ENCODE measurements at regions not wholly inside any gene's neighbourhood (a gene's known extent, or its start where the extent isn't known, plus 50 kb on each side); places are given as distances from the start of the nearest gene placed in this dataset.

GRCh38 chr9:82421498-82421897, 432.9 kb downstream of the SPATA31D1 start:
- Histone ChIP-seq H3K9me3 (ENCODE audit: control insufficient read depth, insufficient read depth, low read length) (no peaks in the 10 kb centered on the region), H3K4me2 (ENCODE audit: low read length) (no peak overlapping the region), H3F3A (ENCODE audit: control insufficient read depth, insufficient read depth) (no peaks in the 10 kb centered on the region), H3K27ac (ENCODE audit: low read depth, low read length) (no peak overlapping the region), H3K27me3 (ENCODE audit: control insufficient read depth, low read length) (no peaks in the 10 kb centered on the region), H3K79me2 (ENCODE audit: control insufficient read depth, low read length) (no peaks in the 10 kb centered on the region), H3K4me3 (ENCODE audit: low read length) (no peak overlapping the region), H3K4me1 (ENCODE audit: control insufficient read depth, low read length) (no peaks in the 10 kb centered on the region), H3K9me2 (replicated peaks; ENCODE audit: control insufficient read depth, low read length) (no peaks in the 10 kb centered on the region), H4K20me1 (ENCODE audit: control insufficient read depth, insufficient read depth, low read depth, low read length) (no peaks in the 10 kb centered on the region), H3K36me3 (ENCODE audit: control insufficient read depth, low read length) (no peaks in the 10 kb centered on the region)
- TF ChIP-seq CTCF (IDR thresholded peaks at IDR 0.05; ENCODE audit: low read depth, low read length, poor library complexity, severe bottlenecking) (no peak), EZH2phosphoT487 (IDR thresholded peaks at IDR 0.05; ENCODE audit: borderline replicate concordance, low read length) (no peak)

GRCh38 chr9:82423700-82424099, 435.1 kb downstream of the SPATA31D1 start:
- Histone ChIP-seq H3K36me3 (ENCODE audit: control insufficient read depth, low read length) (no peaks in the 10 kb centered on the region), H3K9me2 (replicated peaks; ENCODE audit: control insufficient read depth, low read length) (no peaks in the 10 kb centered on the region), H3K4me3 (ENCODE audit: low read length) (no peak overlapping the region), H3K27ac (ENCODE audit: low read depth, low read length) (no peak overlapping the region), H3K9me3 (ENCODE audit: control insufficient read depth, insufficient read depth, low read length) (no peaks in the 10 kb centered on the region), H3K27me3 (ENCODE audit: control insufficient read depth, low read length) (no peaks in the 10 kb centered on the region), H3K4me1 (ENCODE audit: control insufficient read depth, low read length) (no peaks in the 10 kb centered on the region), H3F3A (ENCODE audit: control insufficient read depth, insufficient read depth) (no peaks in the 10 kb centered on the region), H3K4me2 (ENCODE audit: low read length) (no peak overlapping the region), H3K79me2 (ENCODE audit: control insufficient read depth, low read length) (no peaks in the 10 kb centered on the region), H4K20me1 (ENCODE audit: control insufficient read depth, insufficient read depth, low read depth, low read length) (no peaks in the 10 kb centered on the region)
- TF ChIP-seq CTCF (IDR thresholded peaks at IDR 0.05; ENCODE audit: low read depth, low read length, poor library complexity, severe bottlenecking) (no peak), EZH2phosphoT487 (IDR thresholded peaks at IDR 0.05; ENCODE audit: borderline replicate concordance, low read length) (no peak)

GRCh38 chr9:82424599-82425120, 436.1 kb downstream of the SPATA31D1 start:
- TF ChIP-seq CTCF (IDR thresholded peaks at IDR 0.05; ENCODE audit: low read depth, low read length, poor library complexity, severe bottlenecking) (no peak), EZH2phosphoT487 (IDR thresholded peaks at IDR 0.05; ENCODE audit: borderline replicate concordance, low read length) (no peak)

More at GRCh38 chr9:82424599-82425120, 436.1 kb downstream of the SPATA31D1 start:
- Histone ChIP-seq H3K9me3 (ENCODE audit: control insufficient read depth, insufficient read depth, low read length) (no peaks in the 10 kb centered on the region), H3K27ac (ENCODE audit: low read depth, low read length) (no peak overlapping the region), H3K4me3 (ENCODE audit: low read length) (no peak overlapping the region), H3K27me3 (ENCODE audit: control insufficient read depth, low read length) (no peaks in the 10 kb centered on the region), H3K4me2 (ENCODE audit: low read length) (no peak overlapping the region), H3F3A (ENCODE audit: control insufficient read depth, insufficient read depth) (no peaks in the 10 kb centered on the region), H3K4me1 (ENCODE audit: control insufficient read depth, low read length) (no peaks in the 10 kb centered on the region), H3K36me3 (ENCODE audit: control insufficient read depth, low read length) (no peaks in the 10 kb centered on the region), H3K9me2 (replicated peaks; ENCODE audit: control insufficient read depth, low read length) (no peaks in the 10 kb centered on the region), H3K79me2 (ENCODE audit: control insufficient read depth, low read length) (no peaks in the 10 kb centered on the region), H4K20me1 (ENCODE audit: control insufficient read depth, insufficient read depth, low read depth, low read length) (no peaks in the 10 kb centered on the region)

Measured in DOHH2 (cell line).